Lower leg skin (tissue), 4 donors: ENCODE measurements at regions not wholly inside any gene's neighbourhood (a gene's known extent, or its start where the extent isn't known, plus 50 kb on each side); places are given as distances from the start of the nearest gene placed in this dataset.
"Not testable (repeated sequence)": the region's sequence is repeated elsewhere in the genome, so short reads cannot be mapped to it uniquely, and the experiment has no call there.

Experiments used
- DNase-seq, 2 donors: peaks; one replicate each; pipeline ENCODE4 v3.0.0-alpha.2; 2019; ENCODE audit warnings: low spot score in 2 of 2
- H3K4me3 ChIP-seq: fragments of 200-600 bp; sonication (generic); 2 replicates; pipeline ENCODE4 v1.5.1; 2017; ENCODE audit warnings: mild to moderate bottlenecking, low read depth; ENCODE audit not compliant: poor library complexity, severe bottlenecking
- CTCF ChIP-seq, 3 donors: fragments of 450-650 bp; IDR thresholded peaks; one replicate each; pipeline ENCODE4 v1.5.1; 2016; ENCODE audit warnings: antibody characterized with exemption in 3 of 3, mild to moderate bottlenecking in 3 of 3, moderate library complexity in 2 of 3
- POLR2A ChIP-seq, 2 donors: fragments of 450-650 bp; IDR thresholded peaks; one replicate each; pipeline ENCODE4 v1.6.1; 2016 to 2017; ENCODE audit warnings: antibody characterized with exemption in 2 of 2, mild to moderate bottlenecking in 1 of 2, moderate library complexity in 1 of 2
- WGBS, 2 donors: methylation state at CpG; one replicate each; pipeline ENCODE4 v1.1.5; 2018; 5-methylcytosine and 5-hydroxymethylcytosine counted together
- intact Hi-C: fragments of 100-400 bp; cut with DNase I; formaldehyde crosslinking; loops from one replicate; pipeline ENCODE4 v1.15.0; 2023; ENCODE audit warnings: low total_unique reads

DNA sequence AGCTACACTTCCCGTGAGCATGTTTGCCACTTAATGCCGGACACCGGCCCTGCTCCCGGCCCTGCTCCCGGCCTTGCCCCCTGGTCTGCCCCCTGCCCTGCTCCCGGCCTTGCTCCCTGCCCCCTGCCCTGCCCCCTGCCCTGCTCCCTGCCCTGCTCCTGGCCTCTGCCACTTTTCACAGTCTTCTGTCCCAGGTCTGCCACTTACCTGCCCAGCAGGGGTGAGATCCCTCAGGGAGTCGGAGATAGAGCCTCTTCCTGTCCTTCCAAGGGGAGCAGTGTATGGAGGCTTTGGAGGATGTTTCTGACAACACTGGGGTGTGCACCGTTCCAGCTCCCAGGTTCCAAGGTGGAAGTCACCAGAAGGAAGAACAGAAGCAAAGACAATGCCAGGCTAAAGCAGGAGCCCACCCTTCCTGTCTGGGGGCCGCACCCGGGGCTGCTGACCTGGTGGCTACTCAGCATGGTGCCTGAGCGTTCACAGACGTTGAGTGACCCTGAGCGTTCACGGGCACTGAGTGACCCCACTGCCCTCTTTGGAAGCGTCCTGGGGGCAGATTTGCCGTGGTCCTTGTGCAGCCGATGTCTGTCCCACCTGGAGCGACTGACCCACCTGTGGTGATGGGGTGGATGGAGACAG is 199.8 kb downstream of the DLL1 start:
- H3K4me3 ChIP-seq, result no peak overlapping the region
- intact Hi-C loops, result no loop called here
- 88 to 93% methylated on average over 18 of the region's 18 CpGs for WGBS, 2 donors
- peak in 1 of 2 donors; percentile 81 for DNase-seq
- TF ChIP-seq POLR2A (IDR thresholded peaks at IDR 0.05) (no peak), CTCF (IDR thresholded peaks at IDR 0.05) (no peak)

GRCh38 chr6:170090561-170090960 is 200.3 kb downstream of the DLL1 start:
- intact Hi-C loops, result no loop called here
- H3K4me3 ChIP-seq, result no peak overlapping the region
- WGBS, 2 donors, result 89 to 93% methylated on average over 12 of the region's 12 CpGs
- DNase-seq, result peak in 1 of 2 donors; percentile 50
- TF ChIP-seq CTCF (IDR thresholded peaks at IDR 0.05) (no peak), POLR2A (IDR thresholded peaks at IDR 0.05) (no peak)

DNA sequence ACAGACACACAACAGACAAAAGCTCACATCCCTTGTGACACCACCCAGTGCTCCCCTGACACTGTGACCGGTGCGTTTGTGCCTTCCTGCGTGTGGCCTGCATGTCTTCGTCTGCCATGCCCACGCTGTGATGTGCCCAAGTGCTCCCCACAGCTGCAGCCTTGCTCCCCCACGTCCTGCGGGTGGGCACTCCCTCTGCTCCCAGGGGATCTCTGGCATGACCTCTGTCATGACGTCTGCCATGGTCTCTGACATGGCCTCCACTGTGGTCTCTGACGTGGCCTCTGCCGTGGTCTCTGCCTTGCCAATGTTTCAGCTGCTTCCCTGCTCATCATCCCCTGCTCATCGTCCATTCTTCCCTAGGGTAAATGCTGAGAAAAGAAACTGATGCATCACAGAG is 200.9 kb downstream of the DLL1 start:
- WGBS, 2 donors, result 76 to 88% methylated on average over 10 to 11 of the region's 11 CpGs
- intact Hi-C loops, result no loop called here

GRCh38 chr6:170088582-170088955 is 202.3 kb downstream of the DLL1 start:
- 88% methylated on average over 15 to 16 of the region's 20 CpGs for WGBS, 2 donors
- peak in 1 of 2 donors; percentile 79 for DNase-seq
- no peak overlapping the region for H3K4me3 ChIP-seq
- TF ChIP-seq CTCF (IDR thresholded peaks at IDR 0.05) (no peak), POLR2A (IDR thresholded peaks at IDR 0.05) (no peak)
- intact Hi-C loops, result no loop called here

More for the DNA sequence above, 200.9 kb downstream of the DLL1 start:
- TF ChIP-seq CTCF (IDR thresholded peaks at IDR 0.05), result no peak
- no peak for TF ChIP-seq POLR2A (IDR thresholded peaks at IDR 0.05)
- peak in 1 of 2 donors; percentile 73 for DNase-seq
- no peak overlapping the region for H3K4me3 ChIP-seq

GRCh38 chr6:170087941-170088581 is 202.8 kb downstream of the DLL1 start:
- 85 to 90% methylated on average over 33 of the region's 36 CpGs for WGBS, 2 donors
- DNase-seq, result peak in 1 of 2 donors; percentile 85
- intact Hi-C loops, result no loop called here
- H3K4me3 ChIP-seq, result no peak overlapping the region
- TF ChIP-seq CTCF (IDR thresholded peaks at IDR 0.05), result no peak
- TF ChIP-seq POLR2A (IDR thresholded peaks at IDR 0.05), result no peak

DNA sequence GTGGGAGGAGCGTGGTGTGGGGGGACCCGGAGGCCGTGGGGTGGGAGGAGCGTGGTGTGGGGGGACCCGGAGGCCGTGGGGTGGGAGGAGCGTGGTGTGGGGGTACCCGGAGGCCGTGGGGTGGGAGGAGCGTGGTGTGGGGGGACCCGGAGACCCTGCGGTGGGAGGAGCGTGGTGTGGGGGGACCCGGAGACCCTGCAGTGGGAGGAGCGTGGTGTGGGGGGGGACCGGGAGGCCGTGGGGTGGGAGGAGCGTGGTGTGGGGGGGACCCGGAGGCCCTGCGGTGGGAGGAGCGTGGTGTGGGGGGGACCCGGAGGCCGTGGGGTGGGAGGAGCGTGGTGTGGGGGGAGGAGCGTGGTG is 203.5 kb downstream of the DLL1 start:
- H3K4me3 ChIP-seq, intact Hi-C loops: not testable (repeated sequence)
- WGBS, 2 donors, result 98% methylated on average over 8 of the region's 25 CpGs; no CpG with 5 or more reads in 1 of the 2 donors
- peak in 1 of 2 donors; percentile 72 for DNase-seq
